Vagina (tissue), 2 donors: ENCODE measurements at regions not wholly inside any gene's neighbourhood (a gene's known extent, or its start where the extent isn't known, plus 50 kb on each side); places are given as distances from the start of the nearest gene placed in this dataset.

Experiments used
- CTCF ChIP-seq, 3 experiments: fragments of 450-650 bp in 2 of 3; fragments of 200-600 bp in 1 of 3; sonication (generic) in 1 of 3; IDR thresholded peaks; one replicate each; pipeline ENCODE4 v1.5.1; 2017 to 2019; ENCODE audit warnings: antibody characterized with exemption in 3 of 3, mild to moderate bottlenecking in 2 of 3, moderate library complexity in 2 of 3
- POLR2A ChIP-seq, 2 donors: fragments of 450-650 bp; IDR thresholded peaks; one replicate each; pipeline ENCODE4 v1.6.1; 2017; ENCODE audit warnings: antibody characterized with exemption in 2 of 2, mild to moderate bottlenecking in 2 of 2, moderate library complexity in 2 of 2

GRCh38 chr11:71321433-71322191, 69.2 kb upstream of the SHANK2 start:
- TF ChIP-seq CTCF (IDR thresholded peaks at IDR 0.05): no peak
- TF ChIP-seq POLR2A (IDR thresholded peaks at IDR 0.05): no peak
